K562 (cell line): ENCODE measurements at regions not wholly inside any gene's neighbourhood (a gene's known extent, or its start where the extent isn't known, plus 50 kb on each side); places are given as distances from the start of the nearest gene placed in this dataset.

Experiments
- ATAC-seq: fragments of 200-7000 bp; cut with Tn5 transposase; 3 replicates; pipeline ENCODE4 v1.9.1; 2020; ENCODE audit warnings: moderate library complexity
- BruUV-seq: library from RNA; stranded (reverse); fragments of 400-500 nt; replicated peaks from 2 replicates; lab custom pipeline; 2021; lab: Mats Ljungman, UMichigan
- CTCF ChIA-PET: fragments of 300-600 bp; formaldehyde crosslinking; extraction: SDS; loops from one replicate; lab custom pipeline; 2021; ENCODE audit warnings: low intra/inter-chr PET ratio; lab: Yijun Ruan, JAX
- POLR2A ChIA-PET: fragments of 300-600, 350-650 bp; sonication (Branson Sonifier 250); formaldehyde crosslinking; extraction: SDS; loops from one replicate; lab custom pipeline; 2021; ENCODE audit warnings: antibody characterized with exemption, inconsistent platforms; lab: Yijun Ruan, JAX
- DNase-seq, 4 experiments: peaks; one replicate each; pipeline versions ENCODE4 v3.0.0 to v3.0.0-alpha.2; 2011 to 2018; ENCODE audit warnings: low spot score in 3 of 4, mixed read lengths in 3 of 4; ENCODE audit errors: extremely low read depth in 1 of 4
- FAIRE-seq: peaks from 2 replicates; lab custom pipeline; 2011; peaks lifted over from hg19 to GRCh38; lab: Jason Lieb, UNC
- H2AFZ ChIP-seq: 2 replicates; pipeline ENCODE4 v1.6.0; 2011; ENCODE audit warnings: low read depth, low read length, control low read depth, inconsistent platforms
- H3K27ac ChIP-seq: fragments of 200-600 bp; 3 replicates; pipeline ENCODE4 v1.8.0; 2011; ENCODE audit warnings: low read depth, mild to moderate bottlenecking, control low read depth, inconsistent platforms, low read length, moderate library complexity, mixed read lengths; ENCODE audit errors: extremely low read depth
- H3K27me3 ChIP-seq, 2 experiments: fragments of 300-600 bp in 1 of 2; 2 replicates in 1 of 2; 3 replicates in 1 of 2; pipeline versions ENCODE4 v1.6.0 to v1.8.0; 2011; ENCODE audit warnings: inconsistent platforms in 2 of 2, low read length in 2 of 2, mild to moderate bottlenecking in 1 of 2, mixed read lengths in 1 of 2, moderate library complexity in 1 of 2; ENCODE audit not compliant: control insufficient read depth in 2 of 2, insufficient read depth in 2 of 2
- H3K36me3 ChIP-seq: fragments of 300-600 bp; 3 replicates; pipeline ENCODE4 v1.8.0; 2011; ENCODE audit warnings: mild to moderate bottlenecking, low read length, inconsistent platforms; ENCODE audit not compliant: control insufficient read depth, insufficient read depth
- H3K4me1 ChIP-seq, 2 experiments: fragments of 200-600 bp in 1 of 2; replicated peaks in 1 of 2; 2 replicates in 1 of 2; 3 replicates in 1 of 2; pipeline versions ENCODE4 v1.5.1 to v1.8.0; 2011; ENCODE audit warnings: inconsistent platforms in 2 of 2, low read length in 2 of 2, mild to moderate bottlenecking in 1 of 2, mixed read lengths in 1 of 2, moderate library complexity in 1 of 2; ENCODE audit not compliant: control insufficient read depth in 2 of 2, insufficient read depth in 2 of 2
- H3K4me2 ChIP-seq: 2 replicates; pipeline ENCODE4 v1.6.1; 2011; ENCODE audit warnings: low read length, control low read depth, inconsistent platforms, mixed read lengths; ENCODE audit not compliant: insufficient read depth
- H3K4me3 ChIP-seq: fragments of 200-600 bp; sonication (generic), shearing (Covaris generic); 2 replicates; pipeline ENCODE4 v1.5.1; 2016; ENCODE audit warnings: control low read depth, inconsistent platforms
- H3K79me2 ChIP-seq: fragments of 200-600 bp; 3 replicates; pipeline ENCODE4 v1.8.0; 2011; ENCODE audit warnings: low read length, inconsistent platforms; ENCODE audit not compliant: control insufficient read depth, insufficient read depth
- H3K9ac ChIP-seq, 2 experiments: 2 replicates each; pipeline versions ENCODE4 v1.6.0 to v1.6.1; 2011; ENCODE audit warnings: low read depth in 2 of 2, low read length in 2 of 2, control low read depth in 1 of 2, inconsistent platforms in 1 of 2, mild to moderate bottlenecking in 1 of 2, mixed read lengths in 1 of 2; ENCODE audit not compliant: insufficient read depth in 1 of 2
- H3K9me1 ChIP-seq: one replicate; pipeline ENCODE4 v1.6.0; 2011; ENCODE audit warnings: inconsistent platforms, mild to moderate bottlenecking, low read length, moderate library complexity; ENCODE audit not compliant: control insufficient read depth, insufficient read depth
- H3K9me3 ChIP-seq: replicated peaks from 2 replicates; pipeline ENCODE4 v1.5.1; 2011; ENCODE audit warnings: low read depth, low read length, inconsistent platforms; ENCODE audit not compliant: control insufficient read depth, insufficient read depth
- H4K20me1 ChIP-seq: replicated peaks from 2 replicates; pipeline ENCODE4 v1.6.1; 2011; ENCODE audit warnings: low read length, inconsistent platforms, mixed read lengths; ENCODE audit not compliant: control insufficient read depth, insufficient read depth
- CBX5 ChIP-seq: IDR thresholded peaks from 2 replicates; pipeline ENCODE4 v1.6.1; 2014; ENCODE audit warnings: low read depth, borderline replicate concordance
- E2F8 ChIP-seq: fragments of 450-650 bp; IDR thresholded peaks from 2 replicates; pipeline ENCODE4 v1.7.1; 2018; ENCODE audit warnings: mild to moderate bottlenecking, low read depth; ENCODE audit not compliant: partially characterized antibody
- ESRRB ChIP-seq: fragments of 250-450 bp; sonication (Bioruptor Pico); IDR thresholded peaks from 2 replicates; pipeline ENCODE4 v1.5.0; 2020; ENCODE audit warnings: mild to moderate bottlenecking, moderate library complexity, borderline replicate concordance
- GMEB1 ChIP-seq: fragments of 250-450 bp; sonication (Bioruptor Pico); IDR thresholded peaks from 2 replicates; pipeline ENCODE4 v1.4.0; 2020; ENCODE audit warnings: mild to moderate bottlenecking
- HCFC1 ChIP-seq: IDR thresholded peaks from 2 replicates; pipeline ENCODE4 v1.6.1; 2012; ENCODE audit warnings: low read depth, low read length, improper control_type of control experiment
- HIVEP1 ChIP-seq: fragments of 250-450 bp; sonication (Bioruptor Pico); IDR thresholded peaks from 2 replicates; pipeline ENCODE4 v1.4.0; 2020; ENCODE audit warnings: mild to moderate bottlenecking
- HNRNPLL ChIP-seq: fragments of 200-400 bp; formaldehyde crosslinking; IDR thresholded peaks from 2 replicates; pipeline ENCODE4 v1.6.1; 2017; ENCODE audit warnings: low read length, low read depth, mild to moderate bottlenecking; ENCODE audit not compliant: poor library complexity, severe bottlenecking
- MLLT1 ChIP-seq, 2 experiments: fragments of 450-650 bp; IDR thresholded peaks; 2 replicates each; pipeline ENCODE4 v1.6.1; 2016
- MLX ChIP-seq, 2 experiments: fragments of 450-650 bp in 1 of 2; sonication (generic) in 1 of 2; formaldehyde crosslinking; conservative IDR thresholded peaks; 2 replicates each; pipeline versions ENCODE4 v1.4.0 to v1.8.1; 2020 to 2022; ENCODE audit warnings: mild to moderate bottlenecking in 1 of 2, missing genetic modification reagents in 1 of 2
- NR3C1 ChIP-seq: sonication (generic); formaldehyde crosslinking; IDR thresholded peaks from 2 replicates; pipeline ENCODE4 v1.8.1; 2022; ENCODE audit warnings: missing genetic modification reagents
- RB1 ChIP-seq: fragments of 450-650 bp; IDR thresholded peaks from 2 replicates; pipeline ENCODE4 v1.6.1; 2017; ENCODE audit warnings: low read depth, mild to moderate bottlenecking
- ZKSCAN8 ChIP-seq: fragments of 200-800 bp; sonication (Bioruptor generic); IDR thresholded peaks from 2 replicates; pipeline ENCODE4 v1.6.1; 2016; ENCODE audit warnings: missing genetic modification characterization, missing compliant biosample characterization
- WGBS: fragments of 100-300 bp; shearing (Covaris generic); methylation state at CpG from one replicate; pipeline ENCODE4 v1.1.6; 2016; ENCODE audit warnings: low coverage, mixed read lengths; ENCODE audit not compliant: insufficient coverage; ENCODE audit errors: missing lambda C conversion rate; 5-methylcytosine and 5-hydroxymethylcytosine counted together
- in situ Hi-C: fragments of 300-500 bp; cut with MboI; formaldehyde crosslinking; loops from 4 replicates; pipeline ENCODE4 v1.15.0; 2018; ENCODE audit warnings: inconsistent platforms, mixed read lengths
- intact Hi-C: fragments of 100-400 bp; cut with micrococcal nuclease; formaldehyde crosslinking; loops from 2 replicates; pipeline ENCODE4 v1.14.2; 2022

DNA sequence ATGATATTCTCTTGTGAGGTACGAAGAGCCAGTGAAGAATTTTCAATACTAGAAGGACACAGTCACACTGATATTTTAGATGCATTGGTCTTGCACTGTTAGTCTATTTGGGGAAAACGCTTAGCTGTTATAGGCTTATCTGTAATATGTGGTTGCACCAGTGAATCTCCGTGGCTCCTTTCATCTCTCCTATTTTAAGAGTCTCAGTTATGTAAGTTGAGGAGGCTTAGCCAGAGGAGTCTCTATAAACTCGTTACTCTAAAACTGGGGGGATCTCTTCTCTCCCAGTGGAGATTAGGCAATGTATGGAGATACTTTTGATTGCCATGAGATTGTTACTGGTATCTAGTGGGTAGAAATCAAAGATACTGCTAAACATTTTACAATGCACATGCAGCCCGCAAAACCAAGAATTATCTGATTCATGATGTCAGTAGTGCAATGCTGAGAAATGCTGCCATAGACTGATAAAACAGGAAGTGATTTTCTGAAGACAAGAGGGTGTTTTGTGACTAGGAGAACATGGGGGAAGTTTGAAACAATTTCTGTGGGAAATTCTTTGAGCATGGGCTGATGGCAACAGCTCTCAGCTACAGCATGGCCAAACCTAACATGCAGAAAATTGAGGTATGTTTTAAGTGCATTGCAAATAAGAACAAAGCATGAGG, 339.1 kb downstream of the SOX11 start:
- H3K27me3 ChIP-seq: no peaks in the 10 kb centered on the region
- no peaks in the 10 kb centered on the region for H4K20me1 ChIP-seq
- DNase-seq (no peak), FAIRE-seq (no peak), ATAC-seq (no peak)
- H3K9ac ChIP-seq: no peak overlapping the region
- no peaks in the 10 kb centered on the region; the same call in 1 of the 2 replicates for H3K9me3 ChIP-seq
- BruUV-seq: no TSS peak
- 4% methylated on average over 5 of the region's 5 CpGs for WGBS
- CTCF ChIA-PET: no interaction called here
- H3K4me2 ChIP-seq: no peak overlapping the region
- H3K4me1 ChIP-seq: no peaks in the 10 kb centered on the region
- in situ Hi-C loops: no loop called here
- no peaks in the 10 kb centered on the region for H3K36me3 ChIP-seq
- no peak overlapping the region for H3K4me3 ChIP-seq
- TF ChIP-seq ESRRB (CRISPR knock-in tag) (no peak), HIVEP1 (CRISPR knock-in tag) (no peak), CBX5 (no peak), MLLT1 (IDR thresholded peaks at IDR 0.05) (no peak), NR3C1 (CRISPR knock-in tag) (no peak), RB1 (no peak), HNRNPLL (no peak), GMEB1 (CRISPR knock-in tag) (no peak), E2F8 (no peak), ZKSCAN8 (CRISPR knock-in tag) (no peak), HCFC1 (no peak), MLX (CRISPR knock-in tag; conservative IDR thresholded peaks at IDR 0.05) (no peak)
- TF ChIP-seq, all 486 proteins: peak for 0
- Histone ChIP-seq H2AFZ (no peak overlapping the region), H3K27ac (no peak overlapping the region), H3K9me1 (no peaks in the 10 kb centered on the region), H3K79me2 (no peaks in the 10 kb centered on the region)
- intact Hi-C loops: no loop called here
- POLR2A ChIA-PET: no interaction called here
